ENCODE measurements at regions not wholly inside any gene's neighbourhood (a gene's known extent, or its start where the extent isn't known, plus 50 kb on each side); places are given as distances from the start of the nearest gene placed in this dataset.
"Not testable (repeated sequence)": the region's sequence is repeated elsewhere in the genome, so short reads cannot be mapped to it uniquely, and the experiment has no call there.

DNA sequence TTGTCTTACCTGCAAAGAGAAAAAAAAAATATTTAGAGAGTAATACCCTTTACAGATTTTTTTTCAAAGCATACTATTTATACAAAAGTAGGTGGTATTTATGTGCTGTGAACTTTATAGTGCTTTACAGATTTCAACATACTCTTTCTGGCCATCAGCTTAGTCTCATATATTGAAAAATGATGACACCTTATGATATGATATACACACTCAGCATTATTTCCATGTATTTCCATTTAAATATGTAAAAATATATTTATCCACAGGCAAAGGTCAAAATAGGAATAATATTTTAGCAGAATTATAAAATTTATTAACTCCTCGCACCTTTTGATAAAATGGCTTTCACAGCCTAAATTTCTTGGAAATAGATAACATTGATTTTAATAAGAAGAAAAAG is 815.8 kb upstream of the EPHA5 start:
- no peak overlapping the region for H3K4me3 ChIP-seq (ENCODE audit: low read depth, low read length)
- no peak for DNase-seq (ENCODE audit: low read depth)
- TF ChIP-seq, protein P1, sequence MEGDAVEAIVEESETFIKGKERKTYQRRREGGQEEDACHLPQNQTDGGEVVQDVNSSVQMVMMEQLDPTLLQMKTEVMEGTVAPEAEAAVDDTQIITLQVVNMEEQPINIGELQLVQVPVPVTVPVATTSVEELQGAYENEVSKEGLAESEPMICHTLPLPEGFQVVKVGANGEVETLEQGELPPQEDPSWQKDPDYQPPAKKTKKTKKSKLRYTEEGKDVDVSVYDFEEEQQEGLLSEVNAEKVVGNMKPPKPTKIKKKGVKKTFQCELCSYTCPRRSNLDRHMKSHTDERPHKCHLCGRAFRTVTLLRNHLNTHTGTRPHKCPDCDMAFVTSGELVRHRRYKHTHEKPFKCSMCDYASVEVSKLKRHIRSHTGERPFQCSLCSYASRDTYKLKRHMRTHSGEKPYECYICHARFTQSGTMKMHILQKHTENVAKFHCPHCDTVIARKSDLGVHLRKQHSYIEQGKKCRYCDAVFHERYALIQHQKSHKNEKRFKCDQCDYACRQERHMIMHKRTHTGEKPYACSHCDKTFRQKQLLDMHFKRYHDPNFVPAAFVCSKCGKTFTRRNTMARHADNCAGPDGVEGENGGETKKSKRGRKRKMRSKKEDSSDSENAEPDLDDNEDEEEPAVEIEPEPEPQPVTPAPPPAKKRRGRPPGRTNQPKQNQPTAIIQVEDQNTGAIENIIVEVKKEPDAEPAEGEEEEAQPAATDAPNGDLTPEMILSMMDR (conservative IDR thresholded peaks at IDR 0.05; ENCODE audit: low read depth, low read length): no peak

GRCh38 chr4:66482186-66482585 is 811.9 kb upstream of the EPHA5 start:
- H3K4me3 ChIP-seq (ENCODE audit: low read depth, low read length): no peak overlapping the region
- TF ChIP-seq, protein P1 (conservative IDR thresholded peaks at IDR 0.05; ENCODE audit: low read depth, low read length): no peak
- no peak for DNase-seq (ENCODE audit: low read depth)

- no peak for DNase-seq (ENCODE audit: low read depth)
- TF ChIP-seq, protein P1 (conservative IDR thresholded peaks at IDR 0.05; ENCODE audit: low read depth, low read length): no peak
- H3K4me3 ChIP-seq (ENCODE audit: low read depth, low read length): no peak overlapping the region
These were observed 805.3 kb upstream of the EPHA5 start for GRCh38 chr4:66475596-66475995.

GRCh38 chr4:66465111-66465510 is 794.8 kb upstream of the EPHA5 start:
- TF ChIP-seq, protein P1 (conservative IDR thresholded peaks at IDR 0.05; ENCODE audit: low read depth, low read length): no peak
- DNase-seq (ENCODE audit: low read depth): no peak

DNA sequence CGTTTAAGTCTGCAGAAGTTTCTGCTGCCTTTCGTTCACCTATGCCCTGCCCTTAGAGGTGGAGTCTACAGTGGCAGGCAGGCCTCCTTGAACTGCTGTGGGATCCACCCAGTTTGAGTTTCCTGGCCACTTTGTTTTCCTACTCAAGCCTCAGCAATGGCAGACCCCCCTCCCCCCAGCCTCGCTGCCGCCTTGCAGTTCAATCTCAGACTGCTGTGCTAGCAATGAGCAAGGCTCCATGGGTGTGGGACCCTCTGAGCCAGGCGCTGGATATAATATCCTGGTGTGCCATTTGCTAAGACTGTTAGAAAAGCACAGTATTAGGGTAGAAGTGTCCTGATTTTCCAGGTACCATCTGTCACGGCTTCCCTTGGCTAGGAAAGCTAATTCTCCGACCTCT is 792.6 kb upstream of the EPHA5 start:
- not testable (repeated sequence) for DNase-seq (ENCODE audit: low read depth); H3K4me3 ChIP-seq (ENCODE audit: low read depth, low read length)

More at GRCh38 chr4:66465111-66465510, 794.8 kb upstream of the EPHA5 start:
- H3K4me3 ChIP-seq (ENCODE audit: low read depth, low read length): no peak overlapping the region

- TF ChIP-seq, protein P1 (conservative IDR thresholded peaks at IDR 0.05; ENCODE audit: low read depth, low read length): no peak
- no peak overlapping the region for H3K4me3 ChIP-seq (ENCODE audit: low read depth, low read length)
- no peak for DNase-seq (ENCODE audit: low read depth)
These were observed 781.5 kb upstream of the EPHA5 start for GRCh38 chr4:66451741-66452140.

- no peak for DNase-seq (ENCODE audit: low read depth)
- TF ChIP-seq, protein P1 (conservative IDR thresholded peaks at IDR 0.05; ENCODE audit: low read depth, low read length): no peak
- H3K4me3 ChIP-seq (ENCODE audit: low read depth, low read length): no peak overlapping the region
These were observed 772.7 kb upstream of the EPHA5 start for GRCh38 chr4:66443008-66443407.

GRCh38 chr4:66439508-66439907 is 769.2 kb upstream of the EPHA5 start:
- TF ChIP-seq, protein P1 (conservative IDR thresholded peaks at IDR 0.05; ENCODE audit: low read depth, low read length): no peak

More at GRCh38 chr4:66439508-66439907, 769.2 kb upstream of the EPHA5 start:
- DNase-seq (ENCODE audit: low read depth): no peak
- H3K4me3 ChIP-seq (ENCODE audit: low read depth, low read length): no peak overlapping the region
